GM18508 (cell line): ENCODE measurements at regions not wholly inside any gene's neighbourhood (a gene's known extent, or its start where the extent isn't known, plus 50 kb on each side); places are given as distances from the start of the nearest gene placed in this dataset.
"Not testable (repeated sequence)": the region's sequence is repeated elsewhere in the genome, so short reads cannot be mapped to it uniquely, and the experiment has no call there.

Source experiments
- ATAC-seq: cut with Tn5 transposase; IDR thresholded peaks from one replicate; pipeline ENCODE4 v1.9.1; 2021; ENCODE audit warnings: moderate number of reproducible peaks; ENCODE audit not compliant: insufficient read depth, unreplicated experiment

DNA sequence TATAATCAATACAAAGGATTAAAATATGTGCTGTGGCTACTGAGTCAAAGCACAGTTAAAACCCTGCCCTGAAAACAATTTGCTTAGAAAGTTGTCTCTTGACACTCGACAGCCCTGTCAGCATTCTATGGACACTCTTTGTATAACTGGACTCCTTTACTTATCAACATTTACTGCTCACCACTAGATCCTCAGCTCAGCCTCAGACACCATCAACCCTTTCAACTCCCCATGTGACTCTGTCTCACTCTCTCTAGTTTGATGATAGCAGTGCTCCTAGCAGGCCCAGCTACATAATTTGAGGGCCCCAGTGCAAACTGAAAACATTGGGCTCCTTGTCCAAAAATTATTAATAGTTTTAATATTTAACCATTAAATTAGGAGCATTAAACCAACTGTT, 181.8 kb downstream of the TENT5A start:
- no peak for ATAC-seq

DNA sequence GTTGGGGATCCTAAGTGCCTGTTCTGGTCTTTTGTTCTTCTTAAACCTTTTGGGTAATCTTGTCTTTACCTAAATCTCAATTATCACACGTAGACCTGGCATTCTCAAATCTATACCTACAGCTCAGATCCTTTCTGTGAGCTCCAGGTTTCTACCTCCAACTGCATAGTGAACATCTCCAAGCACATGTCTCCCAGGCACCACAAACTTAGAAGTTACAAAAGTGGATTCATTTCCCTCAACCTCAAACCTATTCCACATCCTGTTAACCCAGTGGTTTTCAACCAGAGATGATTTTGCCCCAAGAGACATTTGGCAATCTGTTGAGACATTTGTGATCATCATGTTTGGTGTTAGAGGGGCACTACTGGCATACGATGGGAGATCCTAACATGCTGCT, 183.5 kb downstream of the TENT5A start:
- ATAC-seq = no peak

DNA sequence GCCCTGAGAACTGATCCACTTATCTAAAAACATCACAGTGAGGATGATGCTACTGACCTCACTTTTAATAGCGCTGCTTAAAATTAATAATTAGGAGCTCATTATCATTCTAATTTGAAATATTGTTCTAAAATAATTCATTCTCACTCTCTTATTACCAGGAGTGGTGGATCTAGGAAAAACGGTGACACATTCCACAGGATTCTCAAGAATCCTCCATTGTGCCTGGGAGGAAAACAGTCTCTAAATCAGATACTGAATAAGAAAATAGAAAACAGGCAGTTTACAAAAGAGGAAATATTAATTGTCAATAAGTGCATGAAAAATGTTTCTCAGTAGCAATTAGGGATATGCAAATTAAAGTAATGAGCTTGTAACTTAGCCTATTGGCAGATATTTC, 187.4 kb downstream of the TENT5A start:
- no peak for ATAC-seq

GRCh38 chr6:81564470-81565068, 187.9 kb downstream of the TENT5A start:
- no peak for ATAC-seq

GRCh38 chr6:81562169-81562568, 190.3 kb downstream of the TENT5A start:
- no peak for ATAC-seq

GRCh38 chr6:81561731-81562130, 190.8 kb downstream of the TENT5A start:
- ATAC-seq = no peak

DNA sequence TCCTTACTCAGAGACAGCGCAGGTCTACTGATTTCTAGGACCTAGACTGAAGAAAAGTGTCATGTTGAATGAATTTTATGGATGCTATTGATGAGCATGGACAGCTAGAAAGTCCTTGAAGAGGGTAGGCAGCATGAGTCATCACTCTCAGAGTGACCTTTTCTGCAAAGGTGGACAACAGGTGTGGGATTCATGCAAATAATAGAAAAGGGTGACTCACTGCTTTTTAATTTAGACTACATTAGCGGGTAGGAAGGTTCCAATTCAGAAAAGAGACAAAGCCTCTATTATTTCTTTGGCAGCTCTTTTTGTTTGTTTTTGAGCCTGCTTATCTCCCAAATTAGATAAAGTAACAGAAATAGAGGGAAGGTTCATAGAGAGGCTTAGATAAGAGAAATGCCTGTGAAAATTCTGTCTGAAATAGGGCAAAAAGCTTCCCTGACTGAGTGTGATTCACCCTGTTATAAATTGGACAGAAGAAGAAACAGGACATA, 191.4 kb downstream of the TENT5A start:
- no peak for ATAC-seq

DNA sequence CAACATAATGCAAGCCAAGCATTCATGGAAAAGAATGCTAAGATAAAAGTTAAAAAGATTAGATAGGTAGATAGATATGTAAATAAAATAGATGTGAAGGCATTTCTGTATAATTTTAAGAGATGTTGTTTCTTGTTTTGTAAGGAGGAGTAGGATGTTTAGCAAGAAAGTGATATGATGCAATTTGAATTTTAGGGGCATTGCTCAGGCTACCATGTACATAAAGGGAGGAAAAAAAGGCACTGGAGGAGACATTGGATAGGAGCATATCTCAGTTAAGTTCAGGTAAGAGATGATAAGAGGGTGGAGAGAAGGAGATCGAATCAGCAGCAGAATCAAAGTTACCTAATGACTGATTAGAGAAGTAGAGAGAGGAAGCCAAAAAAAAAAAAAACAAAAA, 194.7 kb downstream of the TENT5A start:
- ATAC-seq = no peak

DNA sequence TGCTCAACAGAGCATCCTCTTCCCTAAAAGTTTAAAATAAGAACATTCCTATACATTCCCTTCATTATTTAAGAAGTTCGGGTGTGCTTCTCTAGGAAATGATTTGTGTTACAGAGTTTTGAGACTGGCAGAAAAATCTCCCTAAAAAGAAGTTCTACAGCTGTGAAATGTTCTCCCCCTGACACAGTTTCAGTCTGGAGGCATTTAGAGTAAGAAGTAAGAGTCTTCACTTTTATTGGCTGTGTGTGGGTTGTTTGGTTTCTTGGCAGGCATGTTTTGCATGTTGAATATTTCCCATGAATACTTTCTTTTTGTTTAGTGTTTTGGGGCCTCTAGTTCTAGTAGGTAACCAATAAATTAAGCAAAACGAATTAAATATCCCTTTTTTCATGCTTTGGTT, 195.9 kb downstream of the TENT5A start:
- ATAC-seq = no peak

- ATAC-seq = no peak
Observed at GRCh38 chr6:81553216-81553615, 199.3 kb downstream of the TENT5A start.

DNA sequence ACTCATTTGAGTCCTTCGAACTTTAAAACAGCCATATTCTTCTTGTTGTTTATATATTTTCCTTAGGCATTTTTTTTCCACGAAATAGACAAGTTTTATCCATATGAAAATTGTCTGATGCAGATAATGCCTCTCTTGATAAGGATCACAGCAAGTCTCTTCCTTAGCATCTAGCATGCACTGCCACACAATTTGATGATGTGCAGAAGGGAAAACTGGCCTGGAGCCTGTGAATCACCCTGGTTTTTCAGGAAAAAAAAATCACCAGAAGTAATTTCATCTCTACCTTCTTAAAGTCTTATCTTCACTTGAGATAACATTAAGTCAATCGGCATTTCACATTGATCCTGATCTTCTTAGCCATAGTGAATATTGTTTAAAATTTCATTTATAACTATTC, 199.8 kb downstream of the TENT5A start:
- ATAC-seq = no peak

- ATAC-seq = no peak
Observed at GRCh38 chr6:81547149-81547548, 205.3 kb downstream of the TENT5A start.

DNA sequence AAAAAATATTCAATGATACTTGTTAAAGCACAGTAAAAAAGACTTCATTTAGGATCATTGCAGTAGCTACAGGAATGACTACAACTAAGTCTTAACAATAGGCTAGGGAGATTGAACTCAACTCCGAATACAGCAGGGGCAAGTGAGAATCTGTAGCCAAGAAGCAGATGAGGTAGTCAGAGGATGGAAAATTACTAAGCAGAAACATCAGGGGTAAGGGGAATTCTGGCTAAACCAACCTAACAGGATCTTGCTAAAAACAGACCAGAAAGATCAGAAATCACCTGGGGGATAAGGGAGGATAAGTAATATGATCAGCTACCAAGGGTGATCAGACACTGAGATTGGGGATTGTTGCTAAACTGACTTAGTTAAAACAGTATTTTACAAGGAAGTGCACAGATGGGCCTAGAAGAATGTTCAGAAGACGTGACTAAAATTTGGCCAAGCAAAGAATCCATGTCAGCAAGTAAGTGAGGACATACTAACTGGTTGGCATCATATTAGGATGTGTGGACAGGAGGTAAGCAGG, 217.5 kb downstream of the TENT5A start:
- ATAC-seq = no peak

DNA sequence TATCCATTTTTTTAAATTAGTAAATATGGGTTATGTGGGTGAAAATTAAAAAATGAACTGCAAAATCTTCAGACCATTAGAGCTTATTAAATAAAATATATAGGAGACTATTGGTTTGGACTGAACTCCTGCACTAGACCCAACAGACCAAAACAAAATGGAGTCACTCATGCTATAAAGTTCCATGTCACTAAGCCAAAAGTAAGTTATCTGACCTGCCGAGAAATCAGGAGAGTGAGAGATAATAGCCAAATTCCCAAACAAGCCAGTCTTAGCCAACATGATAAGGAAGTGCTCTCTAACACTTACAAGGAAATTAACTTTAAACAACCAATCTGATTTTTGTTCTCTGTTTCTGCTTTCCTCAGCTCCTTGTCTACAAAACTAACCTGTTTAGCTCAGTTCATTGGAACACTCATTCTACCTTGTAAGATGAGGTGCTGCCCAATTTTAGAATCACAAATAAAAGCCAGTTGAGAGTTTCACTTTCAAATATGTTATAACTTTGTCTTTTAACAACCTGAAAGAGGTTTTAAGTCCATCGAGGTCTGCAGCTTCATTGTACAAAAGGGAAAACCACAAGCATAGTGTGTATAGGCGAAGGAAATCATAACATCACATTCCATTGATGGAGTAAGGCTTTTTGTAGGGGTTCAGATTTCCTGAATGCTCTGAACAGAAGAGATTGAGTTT, 220.5 kb downstream of the TENT5A start:
- ATAC-seq = no peak

GRCh38 chr6:81517455-81517854, 235.0 kb downstream of the TENT5A start:
- no peak for ATAC-seq

DNA sequence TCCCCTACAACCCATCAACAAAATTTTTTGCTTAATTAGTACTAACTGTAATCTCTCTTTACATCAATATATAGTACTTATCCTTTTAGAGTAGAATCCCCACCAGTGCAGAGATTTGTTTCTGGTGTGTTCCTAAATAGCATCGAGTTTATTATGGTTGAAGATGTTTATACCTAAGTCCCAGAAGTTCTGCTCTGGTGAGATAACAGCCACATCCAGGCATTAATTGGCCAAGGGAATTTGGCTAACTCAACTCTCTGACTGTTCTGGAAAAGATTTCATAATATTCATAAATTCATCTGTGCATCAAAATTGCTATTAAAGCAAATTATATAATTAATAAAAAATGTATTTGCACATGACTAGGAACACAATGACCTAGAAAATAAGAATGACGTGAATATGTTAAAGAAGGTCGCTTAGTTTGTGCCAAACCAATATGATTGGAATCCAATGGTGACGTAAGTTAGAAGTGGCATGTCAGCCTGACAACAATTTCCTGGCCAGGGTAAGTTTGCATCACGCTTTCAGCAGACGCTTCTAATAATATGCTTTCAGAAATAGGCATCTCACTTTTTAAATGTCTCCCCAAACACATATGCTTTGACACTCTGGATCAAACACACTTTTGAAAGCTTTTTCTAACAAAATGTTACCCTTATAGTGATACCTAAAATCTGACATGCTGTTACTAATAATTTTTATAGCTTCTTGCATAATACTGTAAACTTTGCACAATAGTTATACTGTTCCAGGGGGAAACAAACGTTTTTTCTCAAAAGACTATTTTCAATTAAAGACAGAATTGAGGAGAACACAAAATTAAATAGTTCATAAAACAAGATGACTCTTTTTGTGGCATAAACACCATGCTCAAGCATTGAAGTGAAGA, 236.7 kb downstream of the TENT5A start:
- no peak for ATAC-seq

- ATAC-seq = not testable (repeated sequence)
Observed at GRCh38 chr6:81514195-81514594, 238.3 kb downstream of the TENT5A start.

- ATAC-seq = no peak
Observed at GRCh38 chr6:81511423-81511822, 241.1 kb downstream of the TENT5A start.

- ATAC-seq = no peak
Observed at GRCh38 chr6:81495999-81496398, 256.5 kb downstream of the TENT5A start.

DNA sequence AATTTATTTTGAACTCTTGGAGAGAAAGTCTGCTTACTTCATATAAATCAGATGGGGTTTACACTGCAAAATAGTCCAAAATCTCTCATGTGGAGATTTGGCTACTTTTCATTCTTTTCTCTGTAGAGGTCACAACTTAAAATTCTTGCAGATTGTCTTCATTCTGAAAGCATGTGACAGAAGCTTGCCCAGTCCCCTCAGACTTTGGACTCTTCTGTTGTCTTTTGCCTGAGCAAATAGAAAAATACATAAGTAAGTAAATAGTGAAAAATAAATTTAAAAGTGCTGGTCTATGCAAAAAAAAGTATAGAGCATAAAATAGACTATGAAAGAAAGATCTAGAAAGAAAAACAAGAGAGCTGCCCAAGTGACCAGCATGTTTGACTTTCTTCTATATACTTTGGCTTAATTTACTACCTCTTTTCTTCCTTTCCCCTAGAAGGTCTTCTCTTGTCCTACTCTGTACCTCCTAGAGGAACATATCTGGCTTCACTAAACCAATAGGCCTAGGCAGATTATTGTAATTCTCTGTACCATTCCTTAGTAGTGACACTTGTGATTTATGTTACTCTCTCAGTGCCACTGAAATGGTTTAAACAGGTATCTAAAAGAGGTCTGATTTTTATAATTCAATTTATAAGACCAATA, 260.9 kb downstream of the TENT5A start:
- no peak for ATAC-seq
